HepG2 (cell line): ENCODE measurements at regions not wholly inside any gene's neighbourhood (a gene's known extent, or its start where the extent isn't known, plus 50 kb on each side); places are given as distances from the start of the nearest gene placed in this dataset.

Source experiments
- ARNTL ChIP-seq: sonication (generic); formaldehyde crosslinking; IDR thresholded peaks from 2 replicates; pipeline ENCODE4 v1.4.0; 2020; ENCODE audit warnings: mild to moderate bottlenecking, missing genetic modification reagents
- DR1 ChIP-seq: sonication (generic); formaldehyde crosslinking; IDR thresholded peaks from 2 replicates; pipeline ENCODE4 v1.8.0; 2021; ENCODE audit warnings: mild to moderate bottlenecking, missing genetic modification reagents, inconsistent platforms
- EZH2 ChIP-seq: conservative IDR thresholded peaks from 2 replicates; pipeline ENCODE4 v1.6.1; 2012; ENCODE audit warnings: mild to moderate bottlenecking, low read depth, low read length, moderate library complexity
- MAFK ChIP-seq, 2 experiments: IDR thresholded peaks in 1 of 2; conservative IDR thresholded peaks in 1 of 2; 2 replicates each; pipeline ENCODE4 v1.6.1; 2011; ENCODE audit warnings: improper control_type of control experiment in 2 of 2, low read length in 2 of 2
- RBFOX2 ChIP-seq: fragments of 200-400 bp; formaldehyde crosslinking; IDR thresholded peaks from 2 replicates; pipeline ENCODE4 v1.6.1; 2017; ENCODE audit warnings: low read depth, mild to moderate bottlenecking, low read length
- YY1 ChIP-seq: IDR thresholded peaks from 2 replicates; pipeline ENCODE4 v1.6.1; 2011; ENCODE audit warnings: low read length, low read depth, moderate library complexity, mild to moderate bottlenecking; ENCODE audit not compliant: insufficient read depth, insufficient replicate concordance
- ZNF121 ChIP-seq: sonication (generic); formaldehyde crosslinking; IDR thresholded peaks from 2 replicates; pipeline ENCODE4 v1.5.0; 2020; ENCODE audit warnings: mild to moderate bottlenecking, missing genetic modification reagents
- TF ChIP-seq, protein P1 (sequence below): sonication (generic); formaldehyde crosslinking; IDR thresholded peaks from 2 replicates; pipeline ENCODE4 v1.5.0; 2020; ENCODE audit warnings: mild to moderate bottlenecking, missing genetic modification reagents, moderate library complexity
- TF ChIP-seq, protein P2 (sequence below): fragments of 450-650 bp; IDR thresholded peaks from 2 replicates; pipeline ENCODE4 v1.6.1; 2016

DNA sequence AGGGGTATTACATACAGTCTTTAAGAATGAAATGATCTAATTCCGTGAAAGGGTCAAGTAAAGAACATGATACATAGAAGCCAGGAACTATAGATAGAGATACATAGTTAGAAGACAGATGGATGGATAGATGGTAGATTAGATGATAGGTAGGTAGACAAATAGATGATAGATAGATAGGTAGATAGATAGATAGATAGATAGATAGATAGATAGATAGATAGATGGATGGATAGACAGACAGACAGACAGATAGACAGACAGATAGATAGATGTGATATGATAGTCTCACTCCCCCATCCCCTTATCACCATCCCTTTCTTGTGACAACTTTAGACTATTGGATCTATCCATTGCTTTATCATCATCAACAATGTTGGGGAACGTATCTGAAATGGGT, 448.2 kb downstream of the METTL4 start:
- TF ChIP-seq, protein P1, sequence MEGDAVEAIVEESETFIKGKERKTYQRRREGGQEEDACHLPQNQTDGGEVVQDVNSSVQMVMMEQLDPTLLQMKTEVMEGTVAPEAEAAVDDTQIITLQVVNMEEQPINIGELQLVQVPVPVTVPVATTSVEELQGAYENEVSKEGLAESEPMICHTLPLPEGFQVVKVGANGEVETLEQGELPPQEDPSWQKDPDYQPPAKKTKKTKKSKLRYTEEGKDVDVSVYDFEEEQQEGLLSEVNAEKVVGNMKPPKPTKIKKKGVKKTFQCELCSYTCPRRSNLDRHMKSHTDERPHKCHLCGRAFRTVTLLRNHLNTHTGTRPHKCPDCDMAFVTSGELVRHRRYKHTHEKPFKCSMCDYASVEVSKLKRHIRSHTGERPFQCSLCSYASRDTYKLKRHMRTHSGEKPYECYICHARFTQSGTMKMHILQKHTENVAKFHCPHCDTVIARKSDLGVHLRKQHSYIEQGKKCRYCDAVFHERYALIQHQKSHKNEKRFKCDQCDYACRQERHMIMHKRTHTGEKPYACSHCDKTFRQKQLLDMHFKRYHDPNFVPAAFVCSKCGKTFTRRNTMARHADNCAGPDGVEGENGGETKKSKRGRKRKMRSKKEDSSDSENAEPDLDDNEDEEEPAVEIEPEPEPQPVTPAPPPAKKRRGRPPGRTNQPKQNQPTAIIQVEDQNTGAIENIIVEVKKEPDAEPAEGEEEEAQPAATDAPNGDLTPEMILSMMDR, result no peak
- TF ChIP-seq MAFK (conservative IDR thresholded peaks at IDR 0.05 in 1 of 2, IDR thresholded peaks at IDR 0.05 in 1 of 2; ENCODE audit: low read length in 2 of 2), result no peak
- TF ChIP-seq RBFOX2, result no peak
- TF ChIP-seq, protein P2, sequence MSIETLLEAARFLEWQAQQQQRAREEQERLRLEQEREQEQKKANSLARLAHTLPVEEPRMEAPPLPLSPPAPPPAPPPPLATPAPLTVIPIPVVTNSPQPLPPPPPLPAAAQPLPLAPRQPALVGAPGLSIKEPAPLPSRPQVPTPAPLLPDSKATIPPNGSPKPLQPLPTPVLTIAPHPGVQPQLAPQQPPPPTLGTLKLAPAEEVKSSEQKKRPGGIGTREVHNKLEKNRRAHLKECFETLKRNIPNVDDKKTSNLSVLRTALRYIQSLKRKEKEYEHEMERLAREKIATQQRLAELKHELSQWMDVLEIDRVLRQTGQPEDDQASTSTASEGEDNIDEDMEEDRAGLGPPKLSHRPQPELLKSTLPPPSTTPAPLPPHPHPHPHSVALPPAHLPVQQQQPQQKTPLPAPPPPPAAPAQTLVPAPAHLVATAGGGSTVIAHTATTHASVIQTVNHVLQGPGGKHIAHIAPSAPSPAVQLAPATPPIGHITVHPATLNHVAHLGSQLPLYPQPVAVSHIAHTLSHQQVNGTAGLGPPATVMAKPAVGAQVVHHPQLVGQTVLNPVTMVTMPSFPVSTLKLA, result no peak
- TF ChIP-seq YY1, result no peak
- no peak for TF ChIP-seq EZH2
- no peak for TF ChIP-seq ZNF121
- TF ChIP-seq DR1 (CRISPR knock-in tag), result no peak
- no peak for TF ChIP-seq ARNTL (CRISPR knock-in tag)
